Neural progenitor cell (in vitro differentiated cells): ENCODE measurements at regions not wholly inside any gene's neighbourhood (a gene's known extent, or its start where the extent isn't known, plus 50 kb on each side); places are given as distances from the start of the nearest gene placed in this dataset.

Source experiments
- CTCF ChIP-seq: fragments of 200-600 bp; sonication (generic); IDR thresholded peaks from 2 replicates; pipeline ENCODE4 v1.5.1; 2017; ENCODE audit warnings: antibody characterized with exemption, mild to moderate bottlenecking
- EZH2phosphoT487 ChIP-seq: fragments of 200-600 bp; sonication (generic); IDR thresholded peaks from 2 replicates; pipeline ENCODE4 v1.6.1; 2017; ENCODE audit warnings: antibody characterized with exemption

- TF ChIP-seq CTCF (no peak), EZH2phosphoT487 (no peak)
Observed at GRCh38 chr11:16609769-16610168, 128.7 kb upstream of the C11orf58 start.
